ENCODE measurements at regions not wholly inside any gene's neighbourhood (a gene's known extent, or its start where the extent isn't known, plus 50 kb on each side); places are given as distances from the start of the nearest gene placed in this dataset.

GRCh38 chr2:181152226-181152625 is 171.8 kb downstream of the UBE2E3 start (continued):
- TF ChIP-seq CREB5 (CRISPR knock-in tag; IDR thresholded peaks at IDR 0.05; ENCODE audit: low read depth) = no peak
- no peak for TF ChIP-seq RARB (CRISPR knock-in tag; IDR thresholded peaks at IDR 0.05)
- no peak for TF ChIP-seq ZFP3 (CRISPR knock-in tag; IDR thresholded peaks at IDR 0.05)
- no peak for TF ChIP-seq ZFP30 (CRISPR knock-in tag; IDR thresholded peaks at IDR 0.05)
- no peak for TF ChIP-seq PATZ1 (CRISPR knock-in tag; IDR thresholded peaks at IDR 0.05; ENCODE audit: borderline replicate concordance)
- no peak for TF ChIP-seq CSRNP3 (CRISPR knock-in tag; IDR thresholded peaks at IDR 0.05)

- ATAC-seq = no peak
- TF ChIP-seq RARB (CRISPR knock-in tag; IDR thresholded peaks at IDR 0.05) (no peak), ZNF70 (CRISPR knock-in tag; IDR thresholded peaks at IDR 0.05) (no peak)
These were observed 172.3 kb downstream of the UBE2E3 start for GRCh38 chr2:181152701-181153100.

- TF ChIP-seq CSRNP3 (CRISPR knock-in tag; IDR thresholded peaks at IDR 0.05) = no peak
- TF ChIP-seq ZNF565 (CRISPR knock-in tag; conservative IDR thresholded peaks at IDR 0.05; ENCODE audit: low read depth) = no peak
- no peak for TF ChIP-seq RARB (CRISPR knock-in tag; IDR thresholded peaks at IDR 0.05)
- no peak for TF ChIP-seq TOX (CRISPR knock-in tag; IDR thresholded peaks at IDR 0.05; ENCODE audit: borderline replicate concordance)
- TF ChIP-seq GLIS3 (CRISPR knock-in tag; IDR thresholded peaks at IDR 0.05) = no peak
- no peak for TF ChIP-seq ZNF70 (CRISPR knock-in tag; IDR thresholded peaks at IDR 0.05)
- no peak for TF ChIP-seq PPARA (CRISPR knock-in tag; IDR thresholded peaks at IDR 0.05; ENCODE audit: borderline replicate concordance)
- TF ChIP-seq BACH2 (CRISPR knock-in tag; IDR thresholded peaks at IDR 0.05; ENCODE audit: borderline replicate concordance) = no peak
- TF ChIP-seq TCF4 (CRISPR knock-in tag; IDR thresholded peaks at IDR 0.05; ENCODE audit: borderline replicate concordance) = no peak
- no peak for TF ChIP-seq ZC3H10 (CRISPR knock-in tag; IDR thresholded peaks at IDR 0.05)
- TF ChIP-seq ISL1 (CRISPR knock-in tag; IDR thresholded peaks at IDR 0.05) = no peak
- no peak for TF ChIP-seq ZNF8 (CRISPR knock-in tag; IDR thresholded peaks at IDR 0.05)
- TF ChIP-seq ESRRG (CRISPR knock-in tag; IDR thresholded peaks at IDR 0.05) = no peak
- TF ChIP-seq CREB5 (CRISPR knock-in tag; IDR thresholded peaks at IDR 0.05; ENCODE audit: low read depth) = no peak
- TF ChIP-seq OSR1 (CRISPR knock-in tag; IDR thresholded peaks at IDR 0.05) = no peak
- TF ChIP-seq CSDC2 (CRISPR knock-in tag; IDR thresholded peaks at IDR 0.05) = no peak
- TF ChIP-seq ARNTL (CRISPR knock-in tag; IDR thresholded peaks at IDR 0.05; ENCODE audit: borderline replicate concordance, low read depth) = no peak
- TF ChIP-seq SNAI2 (CRISPR knock-in tag; IDR thresholded peaks at IDR 0.05) = no peak
- no peak for ATAC-seq
These were observed 173.5 kb downstream of the UBE2E3 start for GRCh38 chr2:181153886-181154285.

GRCh38 chr2:181157326-181157725 is 176.9 kb downstream of the UBE2E3 start:
- no peak for ATAC-seq
- TF ChIP-seq PPARA (CRISPR knock-in tag; IDR thresholded peaks at IDR 0.05; ENCODE audit: borderline replicate concordance) (no peak), TOX (CRISPR knock-in tag; IDR thresholded peaks at IDR 0.05; ENCODE audit: borderline replicate concordance) (no peak), ISL1 (CRISPR knock-in tag; IDR thresholded peaks at IDR 0.05) (no peak), RARB (CRISPR knock-in tag; IDR thresholded peaks at IDR 0.05) (no peak), TCF4 (CRISPR knock-in tag; IDR thresholded peaks at IDR 0.05; ENCODE audit: borderline replicate concordance) (no peak), BACH2 (CRISPR knock-in tag; IDR thresholded peaks at IDR 0.05; ENCODE audit: borderline replicate concordance) (no peak), CSRNP3 (CRISPR knock-in tag; IDR thresholded peaks at IDR 0.05) (no peak), CSDC2 (CRISPR knock-in tag; IDR thresholded peaks at IDR 0.05) (no peak), POU6F1 (CRISPR knock-in tag; IDR thresholded peaks at IDR 0.05; ENCODE audit: borderline replicate concordance, low read depth) (no peak), ZNF8 (CRISPR knock-in tag; IDR thresholded peaks at IDR 0.05) (no peak), ESRRG (CRISPR knock-in tag; IDR thresholded peaks at IDR 0.05) (no peak), ARNTL (CRISPR knock-in tag; IDR thresholded peaks at IDR 0.05; ENCODE audit: borderline replicate concordance, low read depth) (no peak)

Data from SK-N-SH treated with all-trans-retinoic acid at 6 μM for 48 hours (cell line).